GM08714 (cell line): ENCODE measurements at regions not wholly inside any gene's neighbourhood (a gene's known extent, or its start where the extent isn't known, plus 50 kb on each side); places are given as distances from the start of the nearest gene placed in this dataset.
A peak's percentile ranks its signal among the peaks of the same experiment; 100 is the strongest.
"Not testable (repeated sequence)": the region's sequence is repeated elsewhere in the genome, so short reads cannot be mapped to it uniquely, and the experiment has no call there.

Experiments used
- H3K4me3 ChIP-seq: fragments of 200-500 bp; sonication (Bioruptor generic); 2 replicates; pipeline ENCODE4 v1.5.1; 2014; ENCODE audit warnings: mild to moderate bottlenecking, low read length, inconsistent platforms
- ZNF274 ChIP-seq: IDR thresholded peaks from 2 replicates; pipeline ENCODE4 v1.6.1; 2012; ENCODE audit warnings: mild to moderate bottlenecking, low read depth, low read length

DNA sequence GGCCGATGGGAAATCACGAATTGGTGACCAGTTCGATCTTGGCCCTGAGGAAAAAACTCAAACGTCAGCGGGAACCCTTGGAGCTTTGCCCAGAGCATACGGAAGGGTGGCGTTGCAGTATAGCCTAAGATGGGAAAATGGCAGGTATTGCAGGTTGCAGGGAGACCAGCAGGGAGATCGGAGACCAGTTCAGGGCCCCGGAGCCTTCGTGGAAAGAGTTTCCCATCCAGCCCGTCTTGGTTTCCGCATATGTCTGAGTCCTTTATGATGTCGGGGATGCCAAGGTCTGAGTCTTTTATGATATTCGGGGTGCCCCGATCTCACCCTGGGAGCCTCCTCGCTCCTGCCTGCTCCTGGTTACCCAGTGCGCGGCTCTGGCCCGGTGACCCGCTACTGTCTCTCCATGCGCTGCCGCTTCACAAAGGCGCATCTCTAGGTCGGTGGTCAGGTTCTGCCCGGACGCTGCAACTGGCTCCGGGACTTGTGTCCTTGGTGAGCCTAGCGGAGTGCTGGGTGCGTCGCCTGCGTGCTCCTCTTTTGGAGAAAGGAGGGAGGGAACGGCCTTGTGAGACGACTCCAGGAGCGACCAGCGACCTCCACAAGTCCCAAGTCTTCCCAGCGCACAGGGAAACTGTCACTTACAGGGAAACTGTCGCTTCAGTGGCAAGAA is 94.2 kb downstream of the PRKAB2 start:
- no peak for TF ChIP-seq ZNF274
- H3K4me3 ChIP-seq = no peak overlapping the region

DNA sequence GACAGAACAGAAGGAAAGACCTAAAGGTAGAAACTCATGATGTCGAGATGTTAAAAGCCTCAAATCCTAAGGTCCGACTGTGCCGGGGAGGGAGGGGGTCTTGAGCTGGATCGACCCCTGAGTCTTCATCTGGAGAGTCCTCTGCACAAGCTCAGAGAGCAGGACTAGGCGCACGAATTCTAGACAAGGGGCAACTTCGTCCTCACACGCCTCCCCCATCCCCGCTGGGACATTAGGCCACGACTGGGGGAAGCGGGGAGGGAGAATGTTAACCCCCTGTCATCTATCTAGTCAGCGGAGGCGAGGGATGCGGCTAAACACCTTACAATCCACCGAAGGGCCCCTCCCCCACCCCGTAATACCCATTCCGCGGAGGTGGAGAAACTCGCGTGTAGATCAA is 94.7 kb downstream of the PRKAB2 start:
- no peak overlapping the region for H3K4me3 ChIP-seq
- TF ChIP-seq ZNF274 = no peak

DNA sequence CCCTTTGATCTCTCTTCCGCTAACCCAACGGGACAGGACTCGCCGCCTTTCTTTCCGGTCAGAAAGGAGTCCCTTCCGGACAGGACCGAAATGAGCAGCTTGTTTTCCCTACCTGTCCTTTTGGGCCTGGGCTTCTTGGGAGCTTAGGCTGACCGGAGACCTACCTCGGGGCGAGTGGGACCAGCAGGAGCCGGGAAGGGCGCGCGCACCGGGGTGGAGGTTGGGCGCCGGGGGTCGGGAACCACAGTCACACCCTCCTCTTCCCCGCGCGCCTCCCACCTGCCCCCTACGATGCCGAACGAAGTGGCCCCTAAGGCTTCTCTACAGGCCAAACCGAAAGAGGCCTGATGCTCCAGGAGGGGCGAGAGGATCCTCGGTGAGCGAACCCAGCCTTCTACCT is 95.2 kb downstream of the PRKAB2 start:
- TF ChIP-seq ZNF274 = no peak
- H3K4me3 ChIP-seq = no peak overlapping the region

DNA sequence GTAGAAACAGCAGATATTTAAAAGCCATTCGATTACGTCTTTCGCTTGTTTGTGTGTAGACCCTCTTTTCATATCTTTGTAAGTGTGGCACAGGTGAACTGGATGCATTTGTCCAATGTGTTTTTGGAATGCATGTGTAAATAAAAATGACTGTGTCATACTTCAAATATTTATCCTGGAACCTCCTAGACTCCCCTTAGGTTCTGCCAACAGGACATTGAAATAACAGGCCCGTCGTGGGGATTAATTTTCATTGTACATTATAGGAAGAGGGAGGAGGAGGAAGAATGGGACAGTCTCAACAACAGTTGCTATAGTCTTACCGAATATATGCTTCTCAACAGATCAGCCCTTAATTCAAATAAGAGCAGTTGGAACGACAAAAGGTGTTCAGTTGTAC is 95.8 kb downstream of the PRKAB2 start:
- H3K4me3 ChIP-seq = no peak overlapping the region
- TF ChIP-seq ZNF274 = no peak

DNA sequence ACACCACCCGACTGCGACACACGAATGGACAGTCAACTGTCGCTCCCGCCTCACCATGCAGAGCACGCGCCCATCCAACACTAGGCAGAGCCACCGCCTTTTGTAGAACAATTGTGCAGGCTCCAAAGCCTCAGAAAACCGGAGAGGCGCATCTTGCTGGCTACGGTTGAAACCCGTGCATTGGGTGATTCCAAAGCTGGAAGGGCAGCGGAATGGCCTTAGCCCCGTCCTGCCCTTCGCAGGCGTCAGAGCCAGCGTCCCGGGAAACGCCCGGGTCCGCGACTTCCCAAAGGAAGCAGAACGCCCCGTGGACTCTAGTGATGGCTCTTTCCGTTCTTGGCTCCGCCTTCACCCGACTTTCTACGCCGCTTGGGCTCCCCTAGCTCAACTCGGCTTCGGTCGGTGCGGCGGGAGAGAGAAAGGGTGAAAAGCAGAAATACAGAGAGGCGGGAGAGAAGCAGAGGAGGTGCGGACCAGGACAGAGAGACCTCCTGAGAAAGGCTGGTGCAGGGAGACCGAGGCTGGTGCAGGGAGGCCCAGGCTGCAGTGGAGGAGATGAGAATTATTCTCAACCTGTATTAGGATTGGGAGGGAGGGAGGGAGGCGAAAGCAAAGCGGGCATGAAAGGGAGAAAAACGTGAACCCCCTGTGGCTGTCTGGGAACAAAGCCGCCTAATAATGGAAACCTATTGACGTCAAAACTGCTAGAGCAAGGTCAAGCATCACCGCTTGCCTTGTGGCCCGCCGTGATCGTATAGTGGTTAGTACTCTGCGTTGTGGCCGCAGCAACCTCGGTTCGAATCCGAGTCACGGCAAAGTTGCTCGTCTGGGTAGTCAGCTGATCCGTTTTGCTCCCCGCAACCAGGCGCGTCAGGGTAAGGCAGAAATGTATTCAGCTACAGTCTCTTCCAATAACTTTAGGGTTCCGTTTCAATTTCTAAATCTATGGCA is 99.5 kb downstream of the PRKAB2 start:
- TF ChIP-seq ZNF274 = no peak
- H3K4me3 ChIP-seq = peak overlapping the region; percentile 12; the same call in 1 of the 2 replicates

DNA sequence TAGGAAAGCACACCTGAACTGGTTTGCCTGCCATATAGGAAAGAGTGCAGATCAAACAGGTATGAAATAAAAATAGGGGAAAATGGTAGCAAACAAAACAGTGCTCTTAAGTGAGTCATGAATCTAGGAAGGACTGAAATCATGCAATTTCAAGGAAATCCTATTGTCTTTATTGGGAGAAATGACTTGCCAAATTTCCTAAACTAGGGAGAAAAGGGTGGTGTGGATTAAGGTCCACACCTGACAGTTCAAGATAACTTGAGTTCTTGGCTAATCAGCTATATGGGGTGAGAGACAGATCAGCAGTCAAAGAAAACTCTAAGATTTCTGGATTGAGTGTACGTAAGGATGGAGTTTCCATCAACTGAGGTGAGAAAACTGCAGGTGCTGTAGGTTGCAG is 101.1 kb downstream of the PRKAB2 start:
- no peak overlapping the region for H3K4me3 ChIP-seq
- TF ChIP-seq ZNF274 = no peak

DNA sequence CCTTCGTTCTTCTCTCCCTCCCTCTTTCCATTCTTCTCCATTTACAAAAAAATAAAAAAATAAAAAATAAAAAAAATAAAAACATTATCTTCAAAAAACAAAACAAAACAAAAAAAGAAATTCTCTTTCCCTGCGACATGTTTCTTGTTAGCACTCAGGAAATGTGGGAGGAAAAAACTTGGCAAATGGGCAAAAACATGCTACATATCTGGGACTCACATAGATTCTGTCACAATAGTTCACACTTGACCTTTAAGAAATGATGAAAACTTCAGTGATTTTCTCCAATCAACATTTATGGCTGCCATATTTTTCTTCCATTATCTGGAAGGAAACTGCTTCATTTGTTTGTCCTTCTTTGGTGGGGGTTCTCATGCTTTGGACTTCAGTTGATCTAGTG is 109.3 kb downstream of the PRKAB2 start:
- no peak overlapping the region for H3K4me3 ChIP-seq
- no peak for TF ChIP-seq ZNF274

DNA sequence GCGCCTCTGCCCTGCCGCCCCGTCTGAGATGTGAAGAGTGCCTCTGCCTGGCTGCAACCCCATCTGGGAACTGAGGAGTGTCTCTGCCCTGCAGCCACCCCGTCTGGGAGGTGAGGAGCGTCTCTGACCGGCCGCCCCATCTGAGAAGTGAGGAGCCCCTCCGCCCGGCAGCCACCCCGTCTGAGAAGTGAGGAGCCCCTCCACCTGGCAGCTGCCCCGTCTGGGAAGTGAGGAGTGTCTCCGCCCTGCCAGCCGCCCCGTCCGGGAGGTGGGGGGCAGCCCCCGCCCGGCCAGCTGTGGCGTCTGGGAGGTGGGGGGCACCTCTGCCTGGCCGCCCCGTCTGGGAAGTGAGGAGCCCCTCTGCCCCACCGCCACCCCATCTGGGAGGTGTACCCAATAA is 110.4 kb downstream of the PRKAB2 start:
- not testable (repeated sequence) for H3K4me3 ChIP-seq

DNA sequence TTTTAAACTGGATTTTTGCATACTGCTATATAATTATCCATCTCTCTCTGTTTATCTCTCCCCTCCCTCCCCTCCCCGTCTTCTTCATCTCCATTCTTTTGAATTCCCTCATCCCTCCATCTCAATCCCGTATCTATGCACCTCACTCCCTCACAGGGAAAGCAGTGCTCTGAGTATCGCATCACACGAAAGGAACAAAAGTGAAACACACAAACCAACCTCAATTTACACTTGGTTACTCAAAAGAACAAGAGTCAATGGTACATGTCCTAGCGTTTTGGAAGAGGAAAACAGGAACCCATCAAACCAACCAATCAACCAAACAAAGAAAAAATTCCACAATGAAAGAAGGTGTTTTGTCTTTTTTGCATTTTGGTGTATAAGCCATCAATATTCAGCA is 115.1 kb downstream of the NBPF12 start:
- no peak for TF ChIP-seq ZNF274
- no peak overlapping the region for H3K4me3 ChIP-seq

DNA sequence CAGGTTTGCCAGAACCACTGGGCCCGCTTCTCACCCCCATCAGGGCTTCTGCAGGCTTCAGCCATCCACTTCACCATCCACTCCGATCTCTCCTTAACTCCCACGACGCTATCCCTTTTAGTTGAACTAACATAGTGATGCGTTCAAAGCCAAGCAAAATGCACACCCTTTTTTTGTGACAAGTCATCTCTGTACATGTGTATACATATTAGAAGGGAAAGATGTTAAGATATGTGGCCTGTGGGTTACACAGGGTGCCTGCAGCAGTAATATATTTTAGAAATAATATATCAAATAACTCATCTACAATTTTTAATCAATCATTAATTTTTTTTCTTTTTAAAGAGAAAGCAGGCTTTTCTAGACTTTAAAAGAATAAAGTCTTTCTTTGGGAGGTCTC is 114.6 kb downstream of the NBPF12 start:
- TF ChIP-seq ZNF274 = no peak
- H3K4me3 ChIP-seq = no peak overlapping the region

DNA sequence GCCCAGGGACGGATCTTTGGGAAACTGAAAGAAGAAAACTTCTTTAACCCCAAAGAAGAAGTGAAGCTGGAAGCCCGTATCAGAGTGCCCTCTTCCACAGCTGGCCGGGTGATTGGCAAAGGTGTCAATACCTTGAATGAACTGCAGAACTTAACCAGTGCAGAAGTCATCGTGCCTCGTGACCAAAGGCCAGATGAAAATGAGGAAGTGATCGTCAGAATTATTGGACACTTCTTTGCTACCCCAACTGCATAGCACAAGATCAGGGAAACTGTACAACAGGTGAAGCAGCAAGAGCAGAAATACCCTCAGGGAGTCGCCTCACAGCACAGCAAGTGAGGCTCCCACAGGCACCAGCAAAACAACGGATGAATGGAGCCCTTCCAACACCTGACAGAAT is 114.0 kb downstream of the NBPF12 start:
- no peak overlapping the region for H3K4me3 ChIP-seq
- TF ChIP-seq ZNF274 = no peak

DNA sequence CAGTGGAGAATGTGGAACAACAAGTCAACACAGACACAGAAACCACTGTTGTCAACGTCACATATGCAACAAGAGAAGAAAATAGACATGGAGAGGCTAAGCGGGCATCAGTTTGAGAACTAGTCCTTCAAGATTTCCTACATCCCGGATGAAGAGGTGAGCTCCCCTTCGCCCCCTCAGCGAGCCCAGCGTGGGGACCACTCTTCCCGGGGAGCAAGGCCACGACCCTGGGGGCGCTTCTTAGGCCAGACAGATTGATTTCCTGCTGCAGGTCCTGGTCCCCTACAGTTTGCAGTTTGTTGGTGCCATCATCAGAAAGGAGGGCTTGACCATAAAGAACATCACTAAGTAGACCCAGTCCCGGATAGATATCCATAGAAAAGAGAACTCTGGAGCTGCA is 113.0 kb downstream of the NBPF12 start:
- H3K4me3 ChIP-seq = no peak overlapping the region
- no peak for TF ChIP-seq ZNF274

DNA sequence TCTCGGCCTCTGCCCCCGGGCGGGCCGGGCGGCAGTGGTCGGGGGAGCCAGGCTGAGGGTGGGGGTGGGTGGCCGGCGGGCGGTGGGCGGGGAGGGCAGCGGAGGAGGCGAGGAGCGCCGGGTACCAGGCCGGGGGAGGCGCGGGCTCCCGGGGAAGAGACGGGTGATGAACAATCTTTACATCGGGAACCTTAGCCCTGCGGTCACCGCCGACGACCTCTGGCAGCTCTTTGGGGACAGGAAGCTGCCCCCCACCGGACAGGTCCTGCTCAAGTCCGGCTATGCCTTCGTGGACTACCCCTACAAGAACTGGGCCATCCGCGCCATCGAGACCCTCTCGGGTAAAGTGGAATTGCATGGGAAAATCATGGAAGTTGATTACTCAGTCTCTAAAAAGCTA is 112.5 kb downstream of the NBPF12 start:
- no peak overlapping the region for H3K4me3 ChIP-seq
- TF ChIP-seq ZNF274 = no peak

DNA sequence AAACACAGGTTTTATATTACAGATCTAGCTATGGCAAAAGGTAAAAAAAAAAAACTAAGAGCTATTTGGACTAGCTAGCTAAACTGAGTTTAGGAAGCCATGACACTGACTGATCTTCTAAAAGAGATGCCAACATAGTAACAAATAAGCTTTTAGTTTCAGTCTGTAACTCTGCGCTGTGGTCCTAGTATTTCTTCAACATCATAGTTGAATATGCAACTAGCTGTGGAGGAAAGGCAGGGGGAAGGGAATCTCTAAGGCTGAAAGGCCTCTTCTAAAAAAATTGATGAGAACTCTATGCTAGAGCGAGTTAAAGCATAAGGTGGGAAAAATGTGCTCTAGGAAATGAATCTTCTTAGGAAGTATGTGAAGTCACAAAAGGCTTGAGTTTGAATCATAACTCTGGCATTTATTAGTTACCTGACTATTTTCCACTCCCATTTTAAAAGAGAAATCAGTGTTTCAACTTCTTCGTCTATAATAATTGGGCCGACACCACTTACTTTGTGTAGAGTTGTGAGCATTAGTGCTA is 108.8 kb downstream of the NBPF12 start:
- H3K4me3 ChIP-seq = not testable (repeated sequence)

DNA sequence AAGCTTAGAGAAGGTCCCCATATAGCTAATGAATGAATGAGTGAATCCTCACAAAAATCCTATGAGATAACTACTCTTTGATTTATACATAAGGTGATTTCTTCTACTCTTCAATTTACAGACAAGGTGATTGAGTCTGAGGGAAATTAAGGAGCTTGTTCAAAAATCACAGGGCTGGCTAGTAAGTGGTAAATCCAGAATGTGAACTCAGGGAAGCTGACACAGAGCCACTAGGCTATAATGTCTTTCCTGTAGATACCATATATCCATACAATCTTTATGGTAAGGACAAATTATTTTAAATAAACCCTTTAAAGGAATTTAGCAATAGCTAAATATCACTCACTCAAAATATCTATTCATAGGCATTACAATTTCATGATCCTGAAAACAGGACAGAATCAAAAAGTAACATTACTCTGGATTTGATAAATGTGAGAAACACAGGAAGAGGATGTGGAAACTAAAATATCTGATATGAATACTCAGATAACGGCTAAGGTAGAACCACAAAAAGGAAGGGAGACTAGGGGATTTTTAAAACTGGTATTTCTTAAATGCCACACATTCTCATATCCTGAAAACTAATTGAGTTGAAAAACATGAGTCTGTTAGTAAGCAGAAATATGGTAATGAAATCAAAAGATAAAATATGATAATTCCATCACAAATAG is 108.2 kb downstream of the NBPF12 start:
- no peak overlapping the region for H3K4me3 ChIP-seq

More for the DNA sequence above, 108.2 kb downstream of the NBPF12 start:
- TF ChIP-seq ZNF274 = no peak
